Body of pancreas (tissue), 4 donors: ENCODE measurements at regions not wholly inside any gene's neighbourhood (a gene's known extent, or its start where the extent isn't known, plus 50 kb on each side); places are given as distances from the start of the nearest gene placed in this dataset.

Experiments used
- POLR2A ChIP-seq, 3 donors: fragments of 450-650 bp; IDR thresholded peaks; one replicate each; pipeline ENCODE4 v1.6.1; 2016; ENCODE audit warnings: antibody characterized with exemption in 3 of 3, mild to moderate bottlenecking in 2 of 3
- TF ChIP-seq, protein P1 (sequence below), 7 experiments: fragments of 450-650 bp in 4 of 7; fragments of 200-600 bp in 3 of 7; sonication (generic) in 3 of 7; IDR thresholded peaks; one replicate each; pipeline ENCODE4 v1.5.1; 2016 to 2019; ENCODE audit warnings: antibody characterized with exemption in 7 of 7

DNA sequence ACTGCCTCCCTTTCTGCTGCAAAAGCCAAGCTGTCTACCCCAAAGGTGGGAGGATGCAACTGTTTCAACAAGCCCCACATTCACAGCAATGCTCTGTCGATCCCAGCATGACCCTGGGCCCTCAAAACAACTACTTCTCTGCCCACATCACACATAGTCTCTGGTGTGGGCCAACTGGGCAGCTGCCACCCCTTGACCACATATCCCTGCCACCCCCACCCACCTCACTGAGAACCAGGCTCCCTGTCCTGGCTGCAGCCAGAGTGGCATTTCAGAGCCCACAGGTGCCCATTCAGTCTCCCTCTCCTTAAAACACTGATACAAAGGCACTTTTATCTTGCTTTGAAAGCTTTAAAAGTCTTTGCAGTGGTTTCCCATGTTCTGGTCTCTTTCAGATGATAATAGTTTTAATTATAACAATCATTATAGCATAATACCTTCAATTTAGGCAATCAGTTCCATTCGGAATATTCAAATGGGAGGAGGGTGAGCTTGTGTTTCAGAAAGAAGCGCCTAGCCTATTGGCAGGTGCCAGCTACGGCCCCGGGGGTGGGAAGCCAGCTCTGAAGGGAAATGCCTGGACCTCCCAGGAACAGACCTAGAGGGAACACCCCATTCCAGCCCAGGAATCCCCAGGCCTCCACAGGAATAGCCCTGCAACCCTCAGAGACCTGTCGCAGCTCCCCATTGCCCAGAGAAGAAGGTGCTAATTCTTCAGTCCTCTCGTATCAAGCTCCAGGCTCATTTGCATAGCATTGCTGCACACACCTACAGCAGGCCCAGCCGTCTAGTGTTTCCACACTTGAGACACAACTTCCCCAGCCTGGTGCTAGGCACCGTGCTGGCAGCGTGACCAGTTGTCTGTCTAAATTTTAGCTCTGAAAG is 90.8 kb downstream of the C5orf15 start:
- TF ChIP-seq POLR2A (IDR thresholded peaks at IDR 0.05) = no peak
- TF ChIP-seq, protein P1, sequence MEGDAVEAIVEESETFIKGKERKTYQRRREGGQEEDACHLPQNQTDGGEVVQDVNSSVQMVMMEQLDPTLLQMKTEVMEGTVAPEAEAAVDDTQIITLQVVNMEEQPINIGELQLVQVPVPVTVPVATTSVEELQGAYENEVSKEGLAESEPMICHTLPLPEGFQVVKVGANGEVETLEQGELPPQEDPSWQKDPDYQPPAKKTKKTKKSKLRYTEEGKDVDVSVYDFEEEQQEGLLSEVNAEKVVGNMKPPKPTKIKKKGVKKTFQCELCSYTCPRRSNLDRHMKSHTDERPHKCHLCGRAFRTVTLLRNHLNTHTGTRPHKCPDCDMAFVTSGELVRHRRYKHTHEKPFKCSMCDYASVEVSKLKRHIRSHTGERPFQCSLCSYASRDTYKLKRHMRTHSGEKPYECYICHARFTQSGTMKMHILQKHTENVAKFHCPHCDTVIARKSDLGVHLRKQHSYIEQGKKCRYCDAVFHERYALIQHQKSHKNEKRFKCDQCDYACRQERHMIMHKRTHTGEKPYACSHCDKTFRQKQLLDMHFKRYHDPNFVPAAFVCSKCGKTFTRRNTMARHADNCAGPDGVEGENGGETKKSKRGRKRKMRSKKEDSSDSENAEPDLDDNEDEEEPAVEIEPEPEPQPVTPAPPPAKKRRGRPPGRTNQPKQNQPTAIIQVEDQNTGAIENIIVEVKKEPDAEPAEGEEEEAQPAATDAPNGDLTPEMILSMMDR (IDR thresholded peaks at IDR 0.05) = no peak
